ENCODE measurements at regions not wholly inside any gene's neighbourhood (a gene's known extent, or its start where the extent isn't known, plus 50 kb on each side); places are given as distances from the start of the nearest gene placed in this dataset.

- TF ChIP-seq CTCF (conservative IDR thresholded peaks at IDR 0.05; ENCODE audit: low read depth in 2 of 2) (no peak), JUNB (IDR thresholded peaks at IDR 0.05; ENCODE audit: unreplicated experiment) (no peak), EZH2 (IDR thresholded peaks at IDR 0.05; ENCODE audit: low read depth, unreplicated experiment) (no peak), POLR2AphosphoS5 (IDR thresholded peaks at IDR 0.05; ENCODE audit: low read depth) (no peak), NANOG (IDR thresholded peaks at IDR 0.05; ENCODE audit: borderline replicate concordance) (no peak), REST (IDR thresholded peaks at IDR 0.05; ENCODE audit: unreplicated experiment) (no peak), ZNF114 (CRISPR knock-in tag; IDR thresholded peaks at IDR 0.05) (no peak), EZH2phosphoT487 (IDR thresholded peaks at IDR 0.05; ENCODE audit: unreplicated experiment) (no peak), CREB1 (CRISPR knock-in tag; IDR thresholded peaks at IDR 0.05; ENCODE audit: low read depth) (no peak), ZNF331 (CRISPR knock-in tag; IDR thresholded peaks at IDR 0.05; ENCODE audit: low read depth) (no peak)
Observed at GRCh38 chr3:72323773-72324172, 524.5 kb downstream of the SHQ1 start.
